ENCODE measurements at regions not wholly inside any gene's neighbourhood (a gene's known extent, or its start where the extent isn't known, plus 50 kb on each side); places are given as distances from the start of the nearest gene placed in this dataset.

GRCh38 chr5:4359847-4360246 lies 764.2 kb downstream of the IRX1 start:
- Mint-ChIP-seq H3K27ac (no peak overlapping the region), H3K27me3 (ENCODE audit: insufficient read depth, low read depth, poor library complexity) (no peaks in the 10 kb centered on the region), H3K4me3 (no peak overlapping the region), H3K36me3 (ENCODE audit: low read depth) (no peaks in the 10 kb centered on the region; the same call in 2 of the 3 replicates), H3K9me3 (peaks cover 2% of the 10 kb centered on the region; the same call in 1 of the 3 replicates), H3K4me1 (no peaks in the 10 kb centered on the region)
- Histone ChIP-seq H3K36me3 (ENCODE audit: insufficient read depth) (no peaks in the 10 kb centered on the region), H3K27ac (ENCODE audit: low read depth) (no peak overlapping the region), H4K20me1 (replicated peaks; ENCODE audit: insufficient read depth) (no peaks in the 10 kb centered on the region), H3K4me2 (no peak overlapping the region), H3K4me1 (ENCODE audit: insufficient read depth) (no peaks in the 10 kb centered on the region), H3K79me2 (replicated peaks; ENCODE audit: insufficient read depth) (no peaks in the 10 kb centered on the region), H2AFZ (no peak overlapping the region), H3F3A (replicated peaks; ENCODE audit: low read depth) (no peaks in the 10 kb centered on the region), H3K27me3 (ENCODE audit: insufficient read depth) (no peaks in the 10 kb centered on the region), H3K4me3 (no peak overlapping the region), H3K9me2 (ENCODE audit: insufficient read depth) (peaks cover 3% of the 10 kb centered on the region; the same call in 1 of the 2 replicates)
- ATAC-seq (no peak), DNase-seq (ENCODE audit: low spot score) (no peak)
- TF ChIP-seq POLR2AphosphoS5 (IDR thresholded peaks at IDR 0.05; ENCODE audit: low read depth): no peak
- no peak for TF ChIP-seq ETS1 (IDR thresholded peaks at IDR 0.05)
- TF ChIP-seq ZNF114 (CRISPR knock-in tag; IDR thresholded peaks at IDR 0.05): no peak
- no peak for TF ChIP-seq REST (IDR thresholded peaks at IDR 0.05; ENCODE audit: unreplicated experiment)
- TF ChIP-seq ZNF462 (CRISPR knock-in tag; IDR thresholded peaks at IDR 0.05): no peak
- no peak for TF ChIP-seq STAT1 (IDR thresholded peaks at IDR 0.05; ENCODE audit: unreplicated experiment)
- TF ChIP-seq CTCF (conservative IDR thresholded peaks at IDR 0.05; ENCODE audit: low read depth in 2 of 2): no peak
- TF ChIP-seq JUNB (IDR thresholded peaks at IDR 0.05; ENCODE audit: unreplicated experiment): no peak
- TF ChIP-seq ZNF331 (CRISPR knock-in tag; IDR thresholded peaks at IDR 0.05; ENCODE audit: low read depth): no peak
- TF ChIP-seq NANOG (IDR thresholded peaks at IDR 0.05; ENCODE audit: borderline replicate concordance): no peak
- no peak for TF ChIP-seq CREB1 (CRISPR knock-in tag; IDR thresholded peaks at IDR 0.05; ENCODE audit: low read depth)
- TF ChIP-seq EZH2phosphoT487 (IDR thresholded peaks at IDR 0.05; ENCODE audit: unreplicated experiment): no peak
- no peak for TF ChIP-seq EZH2 (IDR thresholded peaks at IDR 0.05; ENCODE audit: low read depth, unreplicated experiment)

Data from GM23338 (cell line).